ENCODE measurements at regions not wholly inside any gene's neighbourhood (a gene's known extent, or its start where the extent isn't known, plus 50 kb on each side); places are given as distances from the start of the nearest gene placed in this dataset.

DNA sequence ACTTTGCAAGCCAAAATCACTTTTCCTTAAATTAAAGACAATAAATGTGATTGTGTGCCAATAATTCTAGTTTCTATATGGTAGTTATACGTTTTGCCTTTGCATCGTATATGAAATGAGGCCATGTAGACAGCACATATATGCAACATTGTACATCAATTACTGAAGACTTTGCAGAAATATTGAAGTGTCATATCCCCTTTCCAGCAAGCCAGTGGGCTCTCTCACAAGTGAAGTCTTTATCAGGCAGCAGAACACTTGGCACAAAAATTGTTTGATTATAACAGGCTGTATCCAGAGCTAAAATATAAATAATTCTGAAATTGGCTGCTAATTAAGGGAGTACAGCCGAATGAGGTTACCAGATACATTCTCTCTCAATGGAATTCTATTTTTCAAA, 588.6 kb upstream of the SEMA3D start:
- Mint-ChIP-seq H3K4me3 (no peak overlapping the region), H3K27ac (no peak overlapping the region), H3K4me1 (no peaks in the 10 kb centered on the region), H3K27me3 (ENCODE audit: low read depth in 3 of 3) (no peaks in the 10 kb centered on the region), H3K9me3 (no peaks in the 10 kb centered on the region), H3K36me3 (no peaks in the 10 kb centered on the region)
- Histone ChIP-seq H3K27me3 (ENCODE audit: control insufficient read depth in 2 of 2, insufficient read depth in 2 of 2, low read length in 2 of 2) (no peaks in the 10 kb centered on the region), H3K9ac (ENCODE audit: insufficient read depth, low read length, poor library complexity, severe bottlenecking) (no peak overlapping the region), H3K4me1 (ENCODE audit: control insufficient read depth in 1 of 2, insufficient read depth in 2 of 2, low read length in 2 of 2) (no peaks in the 10 kb centered on the region), H3K36me3 (replicated peaks in 1 of 2; ENCODE audit: control insufficient read depth in 1 of 2, insufficient read depth in 2 of 2, low read length in 2 of 2) (no peaks in the 10 kb centered on the region), H3K4me2 (replicated peaks; ENCODE audit: extremely low read depth, low read length, poor library complexity, severe bottlenecking) (no peak overlapping the region), H3K27ac (ENCODE audit: low read depth in 1 of 2, low read length in 2 of 2) (no peak overlapping the region), H2AFZ (ENCODE audit: insufficient read depth, low read depth, low read length, poor library complexity, severe bottlenecking) (no peak overlapping the region), H3K79me2 (ENCODE audit: insufficient read depth, low read length) (no peaks in the 10 kb centered on the region), H4K20me1 (ENCODE audit: insufficient read depth, low read length) (no peaks in the 10 kb centered on the region), H3K9me3 (replicated peaks in 1 of 2; ENCODE audit: control insufficient read depth in 1 of 2, insufficient read depth in 1 of 2, low read length in 2 of 2) (no peaks in the 10 kb centered on the region), H3K4me3 (replicated peaks in 1 of 3; ENCODE audit: low read depth in 2 of 3, low read length in 3 of 3) (no peak overlapping the region)
- TF ChIP-seq, protein P1, sequence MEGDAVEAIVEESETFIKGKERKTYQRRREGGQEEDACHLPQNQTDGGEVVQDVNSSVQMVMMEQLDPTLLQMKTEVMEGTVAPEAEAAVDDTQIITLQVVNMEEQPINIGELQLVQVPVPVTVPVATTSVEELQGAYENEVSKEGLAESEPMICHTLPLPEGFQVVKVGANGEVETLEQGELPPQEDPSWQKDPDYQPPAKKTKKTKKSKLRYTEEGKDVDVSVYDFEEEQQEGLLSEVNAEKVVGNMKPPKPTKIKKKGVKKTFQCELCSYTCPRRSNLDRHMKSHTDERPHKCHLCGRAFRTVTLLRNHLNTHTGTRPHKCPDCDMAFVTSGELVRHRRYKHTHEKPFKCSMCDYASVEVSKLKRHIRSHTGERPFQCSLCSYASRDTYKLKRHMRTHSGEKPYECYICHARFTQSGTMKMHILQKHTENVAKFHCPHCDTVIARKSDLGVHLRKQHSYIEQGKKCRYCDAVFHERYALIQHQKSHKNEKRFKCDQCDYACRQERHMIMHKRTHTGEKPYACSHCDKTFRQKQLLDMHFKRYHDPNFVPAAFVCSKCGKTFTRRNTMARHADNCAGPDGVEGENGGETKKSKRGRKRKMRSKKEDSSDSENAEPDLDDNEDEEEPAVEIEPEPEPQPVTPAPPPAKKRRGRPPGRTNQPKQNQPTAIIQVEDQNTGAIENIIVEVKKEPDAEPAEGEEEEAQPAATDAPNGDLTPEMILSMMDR (IDR thresholded peaks at IDR 0.05): no peak
- WGBS (ENCODE audit: insufficient coverage): no CpG with 5 or more reads among the region's 3 CpGs
- intact Hi-C loops (cut with micrococcal nuclease): no loop called here
- DNase-seq: no peak

DNA sequence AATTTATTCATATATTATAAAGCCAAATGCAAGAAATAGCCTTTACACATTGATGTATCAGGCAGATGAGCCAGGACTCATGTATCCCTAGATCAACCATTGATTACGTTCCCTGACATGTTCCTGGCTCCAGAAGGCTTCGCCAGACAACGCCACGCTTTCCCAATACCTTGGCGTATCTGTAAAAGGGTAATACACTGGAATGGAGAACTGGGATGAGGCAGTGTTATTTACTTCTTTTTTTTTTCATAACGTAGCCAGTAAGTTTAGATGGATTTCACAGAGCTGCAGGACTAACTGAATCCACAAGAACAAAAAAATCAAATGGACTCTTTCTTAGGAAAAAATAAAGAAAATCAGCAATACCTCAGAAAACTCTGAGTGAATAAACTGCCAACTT, 588.1 kb upstream of the SEMA3D start:
- Mint-ChIP-seq H3K27ac (no peak overlapping the region), H3K36me3 (no peaks in the 10 kb centered on the region), H3K27me3 (ENCODE audit: low read depth in 3 of 3) (no peaks in the 10 kb centered on the region), H3K4me1 (no peaks in the 10 kb centered on the region), H3K9me3 (no peaks in the 10 kb centered on the region), H3K4me3 (no peak overlapping the region)
- Histone ChIP-seq H3K9ac (ENCODE audit: insufficient read depth, low read length, poor library complexity, severe bottlenecking) (no peak overlapping the region), H3K79me2 (ENCODE audit: insufficient read depth, low read length) (no peaks in the 10 kb centered on the region), H3K4me1 (ENCODE audit: control insufficient read depth in 1 of 2, insufficient read depth in 2 of 2, low read length in 2 of 2) (no peaks in the 10 kb centered on the region), H3K4me3 (replicated peaks in 1 of 3; ENCODE audit: low read depth in 2 of 3, low read length in 3 of 3) (no peak overlapping the region), H3K36me3 (replicated peaks in 1 of 2; ENCODE audit: control insufficient read depth in 1 of 2, insufficient read depth in 2 of 2, low read length in 2 of 2) (no peaks in the 10 kb centered on the region), H3K27ac (ENCODE audit: low read depth in 1 of 2, low read length in 2 of 2) (no peak overlapping the region), H3K4me2 (replicated peaks; ENCODE audit: extremely low read depth, low read length, poor library complexity, severe bottlenecking) (no peak overlapping the region), H3K9me3 (replicated peaks in 1 of 2; ENCODE audit: control insufficient read depth in 1 of 2, insufficient read depth in 1 of 2, low read length in 2 of 2) (no peaks in the 10 kb centered on the region), H3K27me3 (ENCODE audit: control insufficient read depth in 2 of 2, insufficient read depth in 2 of 2, low read length in 2 of 2) (no peaks in the 10 kb centered on the region), H4K20me1 (ENCODE audit: insufficient read depth, low read length) (no peaks in the 10 kb centered on the region), H2AFZ (ENCODE audit: insufficient read depth, low read depth, low read length, poor library complexity, severe bottlenecking) (no peak overlapping the region)
- TF ChIP-seq, protein P1 (IDR thresholded peaks at IDR 0.05): no peak
- no peak for DNase-seq
- intact Hi-C loops (cut with micrococcal nuclease): no loop called here
- 100% methylated on average over 4 of the region's 6 CpGs for WGBS (ENCODE audit: insufficient coverage)
